NT2/D1 (cell line): ENCODE measurements at regions not wholly inside any gene's neighbourhood (a gene's known extent, or its start where the extent isn't known, plus 50 kb on each side); places are given as distances from the start of the nearest gene placed in this dataset.

ENCODE experiments used
- DNase-seq: peaks from one replicate; pipeline ENCODE4 v3.0.0-alpha.2; 2011; ENCODE audit warnings: low read depth, low spot score
- H3K27me3 ChIP-seq: 2 replicates; pipeline ENCODE4 v1.6.0; 2011; ENCODE audit warnings: mild to moderate bottlenecking; ENCODE audit not compliant: insufficient read length, insufficient read depth
- H3K36me3 ChIP-seq: 2 replicates; pipeline ENCODE4 v1.6.1; 2011; ENCODE audit warnings: mild to moderate bottlenecking, low read length, mixed read lengths; ENCODE audit not compliant: insufficient read depth, insufficient read length
- H3K4me1 ChIP-seq: 2 replicates; pipeline ENCODE4 v1.5.1; 2011; ENCODE audit not compliant: insufficient read depth, insufficient read length
- H3K4me3 ChIP-seq: 2 replicates; pipeline ENCODE4 v1.5.1; 2011; ENCODE audit warnings: low read depth; ENCODE audit not compliant: insufficient read length
- H3K9ac ChIP-seq: 2 replicates; pipeline ENCODE4 v1.6.0; 2011; ENCODE audit warnings: low read depth; ENCODE audit not compliant: insufficient read length
- H3K9me3 ChIP-seq: 2 replicates; pipeline ENCODE4 v1.5.1; 2011; ENCODE audit warnings: mild to moderate bottlenecking, low read length; ENCODE audit not compliant: insufficient read depth
- SUZ12 ChIP-seq: IDR thresholded peaks from 2 replicates; pipeline ENCODE4 v1.6.1; 2011; ENCODE audit not compliant: insufficient read length, insufficient read depth; ENCODE audit errors: extremely low read depth
- YY1 ChIP-seq: IDR thresholded peaks from 2 replicates; pipeline ENCODE4 v1.6.1; 2011; ENCODE audit not compliant: insufficient read length, insufficient read depth
- ZNF274 ChIP-seq: IDR thresholded peaks from 2 replicates; pipeline ENCODE4 v1.6.1; 2011; ENCODE audit warnings: mild to moderate bottlenecking, low read depth, low read length

DNA sequence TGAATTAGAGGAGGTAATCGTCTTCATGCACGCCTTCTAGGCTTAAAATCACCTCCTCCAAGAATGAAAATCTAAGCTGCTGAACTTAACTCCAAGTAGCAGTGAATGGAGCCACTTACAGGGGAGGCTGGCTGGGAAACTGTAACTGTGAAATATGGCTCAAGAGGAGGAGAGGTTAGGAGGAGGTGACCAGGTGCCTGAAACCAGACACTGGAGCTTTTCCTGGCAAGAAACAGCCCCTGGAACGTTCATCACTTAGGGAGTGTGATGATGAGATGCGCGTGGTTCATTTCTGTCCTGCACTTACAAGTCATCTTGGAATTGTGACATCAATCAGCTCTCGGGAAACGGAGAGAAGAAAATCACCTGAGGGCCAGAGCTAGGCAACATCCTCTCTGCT lies 62.3 kb upstream of the TMEM132C start:
- DNase-seq = no peak
- no peak overlapping the region for H3K9ac ChIP-seq
- H3K9me3 ChIP-seq = peaks cover 21% of the 10 kb centered on the region
- no peaks in the 10 kb centered on the region for H3K4me1 ChIP-seq
- H3K27me3 ChIP-seq = no peaks in the 10 kb centered on the region
- H3K36me3 ChIP-seq = no peaks in the 10 kb centered on the region
- no peak overlapping the region for H3K4me3 ChIP-seq
- TF ChIP-seq ZNF274 (no peak), YY1 (no peak), SUZ12 (no peak)

- Histone ChIP-seq H3K9me3 (peaks cover 22% of the 10 kb centered on the region), H3K4me3 (no peak overlapping the region), H3K9ac (no peak overlapping the region), H3K27me3 (no peaks in the 10 kb centered on the region), H3K4me1 (no peaks in the 10 kb centered on the region), H3K36me3 (no peaks in the 10 kb centered on the region)
- no peak for TF ChIP-seq SUZ12
- no peak for TF ChIP-seq ZNF274
- TF ChIP-seq YY1 = no peak
- DNase-seq = no peak
These were observed 61.8 kb upstream of the TMEM132C start for GRCh38 chr12:128205145-128205544.

DNA sequence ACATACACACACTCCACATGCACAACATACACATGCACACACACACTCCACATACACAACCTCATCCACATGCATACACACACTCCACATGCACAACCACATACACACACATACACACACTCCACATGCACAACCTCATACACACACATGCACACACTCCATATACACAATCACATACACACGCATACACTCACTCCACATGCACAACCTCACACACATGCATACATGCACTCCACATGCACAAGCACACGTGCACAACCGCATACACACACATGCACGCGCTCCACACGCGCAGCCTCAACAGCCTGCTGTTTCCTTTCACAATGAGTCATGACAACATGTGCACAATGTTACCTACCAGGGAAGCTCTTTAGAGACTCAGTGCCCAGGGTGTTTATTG lies 61.2 kb upstream of the TMEM132C start:
- Histone ChIP-seq H3K4me3 (no peak overlapping the region), H3K36me3 (no peaks in the 10 kb centered on the region), H3K27me3 (no peaks in the 10 kb centered on the region), H3K9ac (no peak overlapping the region), H3K9me3 (peaks cover 24% of the 10 kb centered on the region), H3K4me1 (no peaks in the 10 kb centered on the region)
- DNase-seq = no peak
- TF ChIP-seq YY1 = no peak
